GM19463 (cell line): ENCODE measurements at regions not wholly inside any gene's neighbourhood (a gene's known extent, or its start where the extent isn't known, plus 50 kb on each side); places are given as distances from the start of the nearest gene placed in this dataset.
"Not testable (repeated sequence)": the region's sequence is repeated elsewhere in the genome, so short reads cannot be mapped to it uniquely, and the experiment has no call there.

Experiments used
- ATAC-seq: cut with Tn5 transposase; IDR thresholded peaks from one replicate; pipeline ENCODE4 v1.9.1; 2021; ENCODE audit warnings: mild to moderate bottlenecking, moderate library complexity; ENCODE audit not compliant: unreplicated experiment

- ATAC-seq: no peak
Measured at GRCh38 chr20:12068121-12068520, 150.4 kb downstream of the BTBD3 start.

- ATAC-seq: no peak
Measured at GRCh38 chr20:12069181-12069580, 151.5 kb downstream of the BTBD3 start.

GRCh38 chr20:12072221-12072953 lies 154.7 kb downstream of the BTBD3 start:
- ATAC-seq: no peak

- ATAC-seq: no peak
Measured at GRCh38 chr20:12072954-12073264, 155.2 kb downstream of the BTBD3 start.

- no peak for ATAC-seq
Measured at GRCh38 chr20:12074111-12074655, 156.5 kb downstream of the BTBD3 start.

GRCh38 chr20:12076200-12076599 lies 158.5 kb downstream of the BTBD3 start:
- ATAC-seq: no peak

- no peak for ATAC-seq
Measured at GRCh38 chr20:12077875-12078274, 160.2 kb downstream of the BTBD3 start.

- ATAC-seq: no peak
Measured at GRCh38 chr20:12079490-12079889, 161.8 kb downstream of the BTBD3 start.

- ATAC-seq: no peak
Measured at GRCh38 chr20:12083269-12083668, 165.6 kb downstream of the BTBD3 start.

- ATAC-seq: no peak
Measured at GRCh38 chr20:12084482-12084881, 166.8 kb downstream of the BTBD3 start.

- no peak for ATAC-seq
Measured at GRCh38 chr20:12086359-12086758, 168.7 kb downstream of the BTBD3 start.

- no peak for ATAC-seq
Measured at GRCh38 chr20:12090920-12091319, 173.2 kb downstream of the BTBD3 start.

- no peak for ATAC-seq
Measured at GRCh38 chr20:12093057-12093796, 175.5 kb downstream of the BTBD3 start.

- not testable (repeated sequence) for ATAC-seq
Measured at GRCh38 chr20:12093797-12094190, 176.1 kb downstream of the BTBD3 start.

GRCh38 chr20:12095180-12095920 lies 177.7 kb downstream of the BTBD3 start:
- ATAC-seq: no peak

GRCh38 chr20:12098421-12098820 lies 180.7 kb downstream of the BTBD3 start:
- ATAC-seq: no peak

- ATAC-seq: no peak
Measured at GRCh38 chr20:12108846-12109245, 191.2 kb downstream of the BTBD3 start.

GRCh38 chr20:12110274-12110673 lies 192.6 kb downstream of the BTBD3 start:
- no peak for ATAC-seq

GRCh38 chr20:12110711-12111110 lies 193.0 kb downstream of the BTBD3 start:
- no peak for ATAC-seq

- ATAC-seq: no peak
Measured at GRCh38 chr20:12111431-12112088, 193.9 kb downstream of the BTBD3 start.

- no peak for ATAC-seq
Measured at GRCh38 chr20:12112089-12112474, 194.4 kb downstream of the BTBD3 start.
